T-helper 2 cell (primary cell): ENCODE measurements at regions not wholly inside any gene's neighbourhood (a gene's known extent, or its start where the extent isn't known, plus 50 kb on each side); places are given as distances from the start of the nearest gene placed in this dataset.
A peak's percentile ranks its signal among the peaks of the same experiment; 100 is the strongest.
"Not testable (repeated sequence)": the region's sequence is repeated elsewhere in the genome, so short reads cannot be mapped to it uniquely, and the experiment has no call there.

Experiments
- DNase-seq, 5 experiments: peaks; one replicate each; pipeline versions ENCODE4 v3.0.0 to v3.0.0-alpha.2; 2012 to 2022

DNA sequence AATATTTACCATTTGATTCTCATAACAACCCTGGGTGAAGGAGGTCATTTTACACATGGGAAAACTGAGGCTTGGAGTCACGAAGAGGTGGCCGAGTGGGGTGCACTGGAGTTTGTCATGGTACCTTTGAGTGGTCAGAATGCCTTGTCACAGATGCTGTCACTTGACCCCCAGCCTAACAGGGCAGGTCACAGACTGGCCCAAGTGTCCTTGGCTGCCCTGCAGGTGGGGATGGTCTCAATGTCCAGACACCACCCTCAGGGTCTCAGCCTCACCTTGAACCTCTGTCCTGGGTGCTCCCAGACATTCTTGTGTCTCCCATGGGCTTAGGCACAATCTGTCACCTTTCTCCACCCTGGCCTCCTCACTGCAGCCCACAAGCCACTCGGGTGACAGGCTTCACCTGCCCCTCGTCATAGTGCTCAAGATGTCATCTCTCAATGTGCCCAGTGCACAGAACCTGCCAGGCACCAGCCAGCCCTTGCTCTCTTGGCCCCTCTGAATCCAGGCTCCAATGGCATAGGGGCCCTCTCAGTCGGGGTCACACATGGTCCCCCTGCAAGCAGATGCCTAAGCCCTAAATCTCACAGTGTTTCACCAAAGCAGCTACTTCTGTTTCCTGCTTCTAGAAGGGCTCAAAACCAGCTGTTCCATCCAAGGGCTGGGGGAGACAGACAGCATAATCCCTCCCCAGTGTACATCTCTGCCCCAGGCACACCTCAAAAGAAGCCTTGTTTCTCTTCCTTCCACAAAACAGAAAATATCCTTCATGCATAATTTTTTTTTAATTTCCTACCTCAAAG lies 76.8 kb upstream of the NANOS1 start:
- no peak for DNase-seq

- DNase-seq: no peak
These were observed 75.7 kb upstream of the NANOS1 start for GRCh38 chr10:118953598-118954393.

DNA sequence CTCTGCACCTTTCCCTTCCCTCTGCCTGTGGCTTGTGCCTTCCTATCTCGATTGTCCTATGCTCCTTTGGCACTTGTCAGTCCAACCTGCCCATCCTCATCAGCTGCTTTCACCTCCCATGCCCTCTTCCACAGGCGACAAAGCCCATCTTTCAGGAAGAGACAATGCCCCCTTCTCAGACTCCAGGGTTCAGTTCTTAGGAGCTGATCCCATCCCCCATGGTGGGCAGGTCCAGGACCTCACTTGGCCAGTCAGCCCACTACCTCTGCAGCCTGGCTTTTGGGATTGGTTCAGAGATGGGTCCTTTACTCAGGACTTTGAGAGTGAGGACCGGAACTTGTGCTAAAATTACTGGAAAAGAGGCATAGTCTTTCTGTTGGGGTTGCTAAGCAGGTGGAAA lies 74.0 kb upstream of the NANOS1 start:
- DNase-seq: no peak

DNA sequence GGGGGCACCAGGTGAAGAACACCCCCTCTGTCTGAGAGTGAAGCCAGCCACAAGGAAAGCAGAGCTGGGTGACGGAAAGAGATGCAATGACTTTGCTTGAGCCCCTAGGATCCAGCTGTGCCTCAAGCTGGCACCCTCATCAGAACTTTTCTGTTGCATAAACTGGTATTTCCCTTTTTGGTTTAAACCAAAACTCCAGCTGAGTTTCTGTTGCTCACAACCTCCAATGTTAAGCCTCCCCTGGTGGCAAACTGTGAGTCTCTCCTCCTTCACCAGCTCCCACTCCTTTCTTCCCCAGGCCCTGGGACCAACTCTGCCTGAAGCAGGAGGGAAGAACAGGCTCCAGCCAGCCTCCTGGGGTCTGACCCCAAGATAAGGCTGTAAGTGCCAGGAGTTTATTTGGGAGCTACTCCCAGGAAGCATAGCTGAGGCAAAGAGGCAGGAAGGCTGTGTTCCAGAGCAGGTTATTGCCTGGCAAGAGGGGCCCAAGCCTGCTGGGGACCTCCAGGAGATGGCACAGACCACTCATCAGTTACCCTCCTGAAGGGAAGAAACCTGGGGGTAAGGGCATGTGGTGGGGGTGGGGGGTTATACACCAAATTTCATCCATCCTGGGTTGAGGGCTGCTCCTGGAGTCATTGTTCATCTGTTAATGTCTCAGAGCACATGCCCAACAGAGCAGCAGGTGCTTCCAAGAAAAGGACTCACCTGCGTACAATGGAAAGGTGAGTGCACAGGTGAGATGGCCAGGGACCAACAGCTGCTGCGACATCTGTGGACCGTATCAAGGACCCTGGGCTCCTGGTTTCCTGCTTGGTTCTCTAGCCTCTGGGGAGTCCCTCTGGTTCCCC lies 73.3 kb upstream of the NANOS1 start:
- no peak for DNase-seq

GRCh38 chr10:118956802-118957442 lies 72.6 kb upstream of the NANOS1 start:
- DNase-seq: no peak

- no peak for DNase-seq
These were observed 72.1 kb upstream of the NANOS1 start for GRCh38 chr10:118957443-118957825.

- no peak for DNase-seq
These were observed 71.5 kb upstream of the NANOS1 start for GRCh38 chr10:118957966-118958365.

GRCh38 chr10:118958559-118958958 lies 71.0 kb upstream of the NANOS1 start:
- DNase-seq: no peak

- peak in 1 of 5 experiments; percentile 4 for DNase-seq
These were observed 70.3 kb upstream of the NANOS1 start for GRCh38 chr10:118958984-118959925.

- DNase-seq: no peak
These were observed 69.1 kb upstream of the NANOS1 start for GRCh38 chr10:118960157-118961090.

DNA sequence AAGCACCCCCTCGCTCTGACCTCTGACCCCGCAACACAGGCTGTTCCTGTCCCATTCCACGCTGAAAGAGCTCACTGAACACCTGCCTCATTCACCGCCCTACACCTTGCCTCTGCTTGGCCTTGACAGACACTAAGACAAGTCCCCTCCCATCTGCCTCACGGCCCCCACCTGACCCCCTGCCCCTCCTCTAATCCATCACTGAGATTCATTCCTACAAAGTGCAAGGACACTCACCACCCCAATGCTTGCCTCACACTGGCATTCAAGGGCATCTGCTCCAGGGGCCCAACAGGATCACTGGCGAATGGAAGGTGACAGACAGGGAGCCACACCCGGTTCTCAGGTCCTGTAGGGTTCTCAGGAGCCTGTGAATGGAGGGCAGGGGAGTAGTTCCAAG lies 68.1 kb upstream of the NANOS1 start:
- no peak for DNase-seq

- DNase-seq: not testable (repeated sequence)
These were observed 67.1 kb upstream of the NANOS1 start for GRCh38 chr10:118962331-118962868.

- DNase-seq: no peak
These were observed 66.2 kb upstream of the NANOS1 start for GRCh38 chr10:118963341-118963740.

DNA sequence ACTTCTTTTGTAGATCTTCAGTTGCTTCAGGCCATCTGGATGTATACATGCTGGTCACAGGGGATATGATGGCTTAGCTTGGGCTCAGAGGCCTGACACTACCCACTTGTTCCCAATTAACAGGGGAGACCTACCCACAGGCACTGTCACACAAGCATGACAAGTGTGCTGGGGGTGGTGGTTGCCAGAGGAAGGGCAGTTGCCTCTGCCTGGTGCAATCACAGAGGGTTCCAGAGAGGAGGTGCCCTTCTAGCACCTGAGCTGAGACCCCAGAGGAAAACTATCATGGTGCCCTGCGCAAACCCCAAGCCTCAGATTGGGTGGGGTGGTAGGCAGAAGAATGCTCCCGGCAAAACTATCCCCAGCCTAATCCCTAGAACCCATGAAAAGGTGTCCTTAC lies 65.6 kb upstream of the NANOS1 start:
- DNase-seq: no peak

GRCh38 chr10:118964476-118964875 lies 65.0 kb upstream of the NANOS1 start:
- not testable (repeated sequence) for DNase-seq

DNA sequence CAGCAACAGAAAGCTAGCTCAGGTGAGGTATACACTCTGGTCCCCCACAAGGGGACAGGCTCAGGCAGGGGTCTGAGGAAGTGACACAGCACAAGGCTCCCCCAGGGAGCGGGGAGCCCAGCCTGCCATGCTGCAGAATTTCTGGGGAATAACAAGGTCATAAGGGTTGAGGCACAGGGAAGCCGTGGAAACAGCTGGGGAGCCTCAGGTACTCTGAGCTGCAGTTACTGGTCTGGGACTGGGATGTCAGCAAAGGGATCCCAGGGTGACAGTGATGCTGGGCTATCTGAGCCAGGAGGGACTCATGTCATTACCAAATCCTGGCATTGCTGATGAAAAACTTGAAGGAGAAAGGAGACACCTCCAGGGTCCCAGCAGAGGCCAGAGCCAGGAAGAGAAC lies 64.4 kb upstream of the NANOS1 start:
- no peak for DNase-seq

DNA sequence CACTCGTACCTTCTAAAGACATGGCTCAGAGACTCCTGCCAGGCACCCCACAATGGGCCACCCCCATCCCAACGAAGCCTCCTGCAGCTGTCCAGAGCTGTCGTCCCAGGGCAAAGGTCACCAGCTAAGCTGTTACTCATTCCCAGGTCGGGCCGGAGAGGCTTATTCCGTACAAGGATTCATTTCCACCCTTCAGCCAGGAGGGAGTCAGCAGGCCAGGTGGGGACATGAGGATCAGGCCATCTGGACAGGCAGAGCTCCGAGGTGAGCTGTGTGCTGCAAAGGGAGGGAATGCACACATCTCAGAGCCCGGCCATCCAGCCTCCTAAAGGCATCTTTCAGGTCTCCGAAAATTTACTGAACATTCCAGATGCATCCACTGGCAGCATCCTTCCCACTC lies 63.9 kb upstream of the NANOS1 start:
- DNase-seq: no peak

DNA sequence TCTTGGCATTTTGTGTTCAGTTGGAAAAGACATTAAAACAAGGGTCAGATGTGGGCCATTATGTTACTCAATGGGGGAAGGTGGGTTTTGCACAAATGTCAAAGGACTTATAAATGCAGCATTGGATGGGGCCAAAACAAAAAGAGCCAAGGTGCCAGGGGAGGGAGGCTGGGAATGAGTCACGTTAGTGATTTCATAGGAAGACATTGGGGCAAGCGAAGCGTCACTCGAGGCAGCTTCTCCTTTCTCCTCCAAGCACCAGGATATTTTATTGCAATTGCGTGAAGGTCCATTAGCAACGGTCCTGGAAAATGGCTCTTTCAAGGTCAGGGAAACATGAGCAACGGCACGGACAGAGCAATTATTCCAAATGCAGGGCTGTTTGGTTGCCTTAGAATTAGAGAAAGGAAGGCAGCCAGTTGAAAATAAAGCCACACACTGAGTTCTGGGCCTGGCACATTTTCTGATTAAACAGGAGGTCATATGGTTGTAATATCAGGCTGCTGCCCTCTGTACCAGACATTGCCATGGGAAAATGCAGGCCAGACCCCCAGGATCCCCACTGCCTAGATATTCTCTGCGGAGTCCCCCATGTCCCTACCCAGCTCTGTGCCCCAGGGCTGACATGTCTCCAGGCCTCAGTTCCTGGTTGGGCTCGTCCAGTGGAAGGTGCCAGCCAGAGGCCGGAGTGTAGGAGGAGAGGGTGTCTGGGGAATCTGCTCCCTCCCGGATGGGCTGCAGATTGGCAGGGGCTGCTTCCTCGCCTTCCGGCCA lies 63.3 kb upstream of the NANOS1 start:
- DNase-seq: no peak

- DNase-seq: no peak
These were observed 62.7 kb upstream of the NANOS1 start for GRCh38 chr10:118966850-118967125.
